ENCODE measurements at regions not wholly inside any gene's neighbourhood (a gene's known extent, or its start where the extent isn't known, plus 50 kb on each side); places are given as distances from the start of the nearest gene placed in this dataset.

DNA sequence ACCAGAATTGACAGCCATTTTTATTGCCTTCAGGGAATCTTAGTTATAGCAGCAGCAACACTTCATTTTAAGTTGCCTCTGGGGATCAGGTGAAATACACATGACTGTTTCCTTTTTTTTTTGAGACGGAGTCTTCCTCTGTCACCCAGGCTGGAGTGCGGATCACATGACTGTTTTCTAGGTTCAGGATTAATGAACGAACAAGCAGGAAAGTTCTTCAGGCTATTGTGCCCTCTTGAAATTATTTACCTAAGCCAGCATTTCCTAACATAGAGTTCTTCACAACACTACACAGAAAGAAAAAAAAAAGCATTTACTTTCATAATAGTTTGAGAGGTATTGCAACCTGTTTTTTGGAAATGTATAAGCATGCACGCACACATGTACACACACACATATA lies 2032.8 kb downstream of the PCDH7 start:
- no peak for DNase-seq (ENCODE audit: low read depth in 1 of 2, low spot score in 1 of 2)
- TF ChIP-seq, protein P1, sequence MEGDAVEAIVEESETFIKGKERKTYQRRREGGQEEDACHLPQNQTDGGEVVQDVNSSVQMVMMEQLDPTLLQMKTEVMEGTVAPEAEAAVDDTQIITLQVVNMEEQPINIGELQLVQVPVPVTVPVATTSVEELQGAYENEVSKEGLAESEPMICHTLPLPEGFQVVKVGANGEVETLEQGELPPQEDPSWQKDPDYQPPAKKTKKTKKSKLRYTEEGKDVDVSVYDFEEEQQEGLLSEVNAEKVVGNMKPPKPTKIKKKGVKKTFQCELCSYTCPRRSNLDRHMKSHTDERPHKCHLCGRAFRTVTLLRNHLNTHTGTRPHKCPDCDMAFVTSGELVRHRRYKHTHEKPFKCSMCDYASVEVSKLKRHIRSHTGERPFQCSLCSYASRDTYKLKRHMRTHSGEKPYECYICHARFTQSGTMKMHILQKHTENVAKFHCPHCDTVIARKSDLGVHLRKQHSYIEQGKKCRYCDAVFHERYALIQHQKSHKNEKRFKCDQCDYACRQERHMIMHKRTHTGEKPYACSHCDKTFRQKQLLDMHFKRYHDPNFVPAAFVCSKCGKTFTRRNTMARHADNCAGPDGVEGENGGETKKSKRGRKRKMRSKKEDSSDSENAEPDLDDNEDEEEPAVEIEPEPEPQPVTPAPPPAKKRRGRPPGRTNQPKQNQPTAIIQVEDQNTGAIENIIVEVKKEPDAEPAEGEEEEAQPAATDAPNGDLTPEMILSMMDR (IDR thresholded peaks at IDR 0.05; ENCODE audit: low read depth, low read length): no peak
- no peak overlapping the region for H3K27ac ChIP-seq
- no peaks in the 10 kb centered on the region for H3K36me3 ChIP-seq
- H3K27me3 ChIP-seq: no peaks in the 10 kb centered on the region
- no peaks in the 10 kb centered on the region for H3K4me1 ChIP-seq (ENCODE audit: low read depth)
- no peaks in the 10 kb centered on the region for H3K9me3 ChIP-seq (ENCODE audit: low read depth)
- no peak overlapping the region for H3K4me3 ChIP-seq

DNA sequence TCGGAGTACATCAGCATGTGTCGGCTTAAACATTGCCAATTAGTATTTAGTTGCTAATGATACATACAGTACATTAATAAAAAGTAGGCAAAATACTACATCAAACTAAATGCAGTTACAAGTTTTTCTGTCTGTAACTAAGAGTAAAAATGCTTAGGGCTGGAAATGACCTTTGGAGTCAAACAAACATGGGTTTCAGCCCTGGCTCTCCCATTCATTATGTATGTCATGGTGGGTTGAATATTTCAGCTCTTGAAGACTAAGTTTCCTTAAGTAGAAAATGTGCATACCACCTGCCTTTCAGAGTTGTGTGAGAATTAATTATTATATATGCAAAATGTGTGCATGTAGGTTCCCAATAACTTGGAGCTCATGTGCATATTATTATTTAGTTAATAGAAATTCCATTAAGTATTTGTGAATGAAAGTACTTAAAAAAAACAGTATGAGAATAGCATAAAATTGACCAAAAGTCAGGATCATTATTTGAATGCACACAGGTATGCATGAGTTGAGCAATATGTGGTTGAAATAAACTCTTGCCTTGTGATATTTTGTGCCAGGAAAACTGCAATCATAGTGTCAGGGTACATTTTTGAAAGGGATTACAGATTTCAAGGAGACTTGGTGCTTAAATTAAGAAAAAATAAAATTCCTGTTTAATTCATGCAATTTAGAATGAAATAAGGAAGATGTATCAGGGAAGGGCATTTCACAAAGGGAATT lies 2048.7 kb downstream of the PCDH7 start:
- no peak overlapping the region for H3K27ac ChIP-seq

DNA sequence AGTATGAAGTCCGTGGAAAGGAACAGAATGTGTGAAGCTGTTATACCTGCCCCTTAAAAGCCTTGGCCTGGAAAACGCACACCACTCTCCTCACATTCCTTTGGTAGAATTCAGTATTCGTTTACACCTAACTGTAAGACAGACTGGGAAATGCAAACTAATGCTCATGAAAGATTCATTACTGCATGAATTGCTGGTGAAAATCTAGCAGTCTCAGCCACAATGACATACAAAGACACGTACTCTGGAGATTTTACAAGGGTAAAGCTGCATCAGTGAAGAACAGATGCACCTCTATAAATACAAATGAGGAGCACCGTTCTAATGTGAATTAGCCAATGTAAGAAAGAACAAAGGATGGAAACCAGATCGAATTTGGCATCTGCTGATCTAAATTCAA lies 2051.3 kb downstream of the PCDH7 start:
- no peak overlapping the region for H3K4me3 ChIP-seq
- no peaks in the 10 kb centered on the region for H3K9me3 ChIP-seq (ENCODE audit: low read depth)
- no peak for DNase-seq (ENCODE audit: low read depth in 1 of 2, low spot score in 1 of 2)
- TF ChIP-seq, protein P1 (IDR thresholded peaks at IDR 0.05; ENCODE audit: low read depth, low read length): no peak
- no peaks in the 10 kb centered on the region for H3K36me3 ChIP-seq
- no peaks in the 10 kb centered on the region for H3K4me1 ChIP-seq (ENCODE audit: low read depth)
- no peaks in the 10 kb centered on the region for H3K27me3 ChIP-seq
- no peak overlapping the region for H3K27ac ChIP-seq

More for the DNA sequence above, 2048.7 kb downstream of the PCDH7 start:
- Histone ChIP-seq H3K4me1 (ENCODE audit: low read depth) (no peaks in the 10 kb centered on the region), H3K9me3 (ENCODE audit: low read depth) (no peaks in the 10 kb centered on the region), H3K4me3 (no peak overlapping the region), H3K27me3 (no peaks in the 10 kb centered on the region), H3K36me3 (no peaks in the 10 kb centered on the region)
- DNase-seq (ENCODE audit: low read depth in 1 of 2, low spot score in 1 of 2): no peak
- TF ChIP-seq, protein P1 (IDR thresholded peaks at IDR 0.05; ENCODE audit: low read depth, low read length): no peak

DNA sequence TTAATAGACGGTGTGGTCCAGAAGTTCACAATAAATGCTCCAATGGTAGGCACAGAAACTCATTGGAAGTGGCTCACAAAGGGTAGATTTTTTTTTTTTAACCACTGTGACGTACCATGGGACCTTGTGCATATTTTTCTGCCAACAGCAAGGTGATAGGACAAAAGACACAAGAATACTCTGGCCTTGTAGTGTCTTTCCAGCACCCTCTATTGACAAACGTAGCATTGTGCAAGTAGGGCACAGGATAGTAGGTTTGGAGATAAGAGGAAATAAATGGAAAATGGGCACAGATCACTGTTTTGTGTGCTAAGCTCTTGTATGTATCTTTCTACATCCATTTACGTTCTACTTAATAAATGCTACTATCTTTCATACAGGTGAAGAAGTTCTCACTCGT lies 2054.9 kb downstream of the PCDH7 start:
- no peaks in the 10 kb centered on the region for H3K4me1 ChIP-seq (ENCODE audit: low read depth)
- no peaks in the 10 kb centered on the region for H3K9me3 ChIP-seq (ENCODE audit: low read depth)
- H3K4me3 ChIP-seq: no peak overlapping the region
- DNase-seq (ENCODE audit: low read depth in 1 of 2, low spot score in 1 of 2): peak; percentile 14 to 50
- H3K27me3 ChIP-seq: no peaks in the 10 kb centered on the region
- TF ChIP-seq, protein P1 (IDR thresholded peaks at IDR 0.05; ENCODE audit: low read depth, low read length): peak; percentile 19
- H3K27ac ChIP-seq: no peak overlapping the region
- no peaks in the 10 kb centered on the region for H3K36me3 ChIP-seq

DNA sequence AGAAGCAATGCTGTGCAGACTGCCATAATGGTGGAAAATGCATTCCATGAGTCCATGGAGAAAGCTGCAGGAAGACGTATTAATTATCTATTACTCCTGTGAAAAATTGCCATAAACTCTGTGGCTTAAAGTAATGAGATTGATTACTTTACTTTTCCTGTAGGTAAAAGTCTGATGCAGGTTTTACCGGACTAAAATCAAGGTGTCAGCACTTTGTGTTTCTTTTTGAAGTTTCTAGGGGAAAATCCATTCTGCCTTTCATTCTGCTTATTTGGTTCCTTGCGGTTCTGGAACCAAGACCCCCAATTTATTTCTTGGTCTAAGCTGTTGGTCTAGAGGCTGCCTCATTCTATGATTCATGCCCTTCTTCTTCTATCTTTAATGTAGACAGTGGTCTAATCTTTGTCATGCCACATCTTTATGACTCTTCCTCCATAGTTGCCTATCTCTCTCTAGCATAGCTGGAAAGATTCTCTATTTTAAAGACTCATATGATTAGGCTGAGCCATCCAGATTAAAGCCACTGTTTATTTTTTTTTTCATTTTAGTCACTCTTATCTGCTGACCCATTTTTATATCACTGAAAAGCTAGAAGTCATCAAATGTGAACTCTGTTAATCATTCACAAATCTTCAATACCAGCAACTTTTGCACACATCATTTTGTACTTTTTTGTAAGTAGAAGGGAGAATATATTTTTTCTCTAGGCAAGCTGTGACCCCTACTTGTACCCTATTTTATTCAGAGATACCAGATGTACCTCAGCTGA lies 2056.4 kb downstream of the PCDH7 start:
- Histone ChIP-seq H3K9me3 (ENCODE audit: low read depth) (no peaks in the 10 kb centered on the region), H3K4me1 (ENCODE audit: low read depth) (no peaks in the 10 kb centered on the region), H3K27me3 (no peaks in the 10 kb centered on the region), H3K4me3 (no peak overlapping the region), H3K27ac (no peak overlapping the region), H3K36me3 (no peaks in the 10 kb centered on the region)
- DNase-seq (ENCODE audit: low read depth in 1 of 2, low spot score in 1 of 2): no peak
- TF ChIP-seq, protein P1 (IDR thresholded peaks at IDR 0.05; ENCODE audit: low read depth, low read length): no peak
